Subcutaneous abdominal adipose tissue (tissue), 5 donors: ENCODE measurements at regions not wholly inside any gene's neighbourhood (a gene's known extent, or its start where the extent isn't known, plus 50 kb on each side); places are given as distances from the start of the nearest gene placed in this dataset.

Experiments used
- H3K27ac ChIP-seq: one replicate; pipeline ENCODE4 v1.7.0; 2013; ENCODE audit warnings: low read depth, mild to moderate bottlenecking, inconsistent platforms, low read length, moderate library complexity
- H3K27me3 ChIP-seq, 5 donors: one replicate each; pipeline ENCODE4 v1.7.0; 2013; ENCODE audit warnings: low read length in 5 of 5, inconsistent platforms in 1 of 5; ENCODE audit not compliant: control insufficient read depth in 5 of 5, insufficient read depth in 4 of 5
- H3K36me3 ChIP-seq, 5 donors: one replicate each; pipeline ENCODE4 v1.7.0; 2013; ENCODE audit warnings: low read length in 5 of 5; ENCODE audit not compliant: control insufficient read depth in 5 of 5, insufficient read depth in 5 of 5
- H3K4me1 ChIP-seq, 5 donors: one replicate each; pipeline ENCODE4 v1.7.0; 2013; ENCODE audit warnings: low read length in 5 of 5, mild to moderate bottlenecking in 3 of 5, moderate library complexity in 1 of 5; ENCODE audit not compliant: control insufficient read depth in 5 of 5, insufficient read depth in 5 of 5
- H3K4me3 ChIP-seq, 5 donors: one replicate each; pipeline ENCODE4 v1.7.0; 2013; ENCODE audit warnings: low read length in 5 of 5, low read depth in 1 of 5
- H3K9ac ChIP-seq, 5 donors: one replicate each; pipeline ENCODE4 v1.7.0; 2013; ENCODE audit warnings: low read length in 5 of 5, mild to moderate bottlenecking in 4 of 5, moderate library complexity in 3 of 5
- H3K9me3 ChIP-seq, 5 donors: one replicate each; pipeline ENCODE4 v1.7.0; 2013; ENCODE audit warnings: low read length in 5 of 5; ENCODE audit not compliant: control insufficient read depth in 5 of 5
- donor health status: healthy.
- donor health status: healthy.
- donor health status: healthy.
- donor health status: healthy.
- donor health status: healthy.

- no peaks in the 10 kb centered on the region for H3K4me1 ChIP-seq
- no peaks in the 10 kb centered on the region for H3K9me3 ChIP-seq
- H3K36me3 ChIP-seq: no peaks in the 10 kb centered on the region
- no peak overlapping the region for H3K27ac ChIP-seq
- H3K4me3 ChIP-seq: no peak overlapping the region
- no peak overlapping the region for H3K9ac ChIP-seq
- peaks cover 0 to 2% (median 0%) of the 10 kb centered on the region in 5 donors for H3K27me3 ChIP-seq
Observed at GRCh38 chr14:22318951-22319350, 270.1 kb downstream of the DAD1 start.

- H3K4me1 ChIP-seq: no peaks in the 10 kb centered on the region
- no peak overlapping the region for H3K9ac ChIP-seq
- peaks cover 0 to 2% (median 0%) of the 10 kb centered on the region in 5 donors for H3K27me3 ChIP-seq
- no peaks in the 10 kb centered on the region for H3K36me3 ChIP-seq
- H3K27ac ChIP-seq: no peak overlapping the region
- no peak overlapping the region for H3K4me3 ChIP-seq
- H3K9me3 ChIP-seq: no peaks in the 10 kb centered on the region
Observed at GRCh38 chr14:22316473-22316872, 272.6 kb downstream of the DAD1 start.

- H3K36me3 ChIP-seq: no peaks in the 10 kb centered on the region
- no peaks in the 10 kb centered on the region for H3K4me1 ChIP-seq
- H3K27ac ChIP-seq: no peak overlapping the region
- no peaks in the 10 kb centered on the region for H3K9me3 ChIP-seq
- H3K4me3 ChIP-seq: no peak overlapping the region
- no peak overlapping the region for H3K9ac ChIP-seq
- peaks cover 0 to 2% (median 0%) of the 10 kb centered on the region in 5 donors for H3K27me3 ChIP-seq
Observed at GRCh38 chr14:22315336-22315735, 273.7 kb downstream of the DAD1 start.

- no peak overlapping the region for H3K27ac ChIP-seq
- no peak overlapping the region for H3K4me3 ChIP-seq
- no peaks in the 10 kb centered on the region for H3K4me1 ChIP-seq
- no peaks in the 10 kb centered on the region for H3K36me3 ChIP-seq
- H3K27me3 ChIP-seq: peaks cover 0 to 2% (median 0%) of the 10 kb centered on the region in 5 donors
- no peak overlapping the region for H3K9ac ChIP-seq
- H3K9me3 ChIP-seq: no peaks in the 10 kb centered on the region
Observed at GRCh38 chr14:22314183-22314820, 274.7 kb downstream of the DAD1 start.

GRCh38 chr14:22313172-22313801 is 275.7 kb downstream of the DAD1 start:
- Histone ChIP-seq H3K36me3 (no peaks in the 10 kb centered on the region), H3K4me1 (no peaks in the 10 kb centered on the region), H3K4me3 (no peak overlapping the region), H3K9ac (no peak overlapping the region), H3K27ac (no peak overlapping the region), H3K9me3 (no peaks in the 10 kb centered on the region), H3K27me3 (peaks cover 0 to 2% (median 0%) of the 10 kb centered on the region in 5 donors)

- no peaks in the 10 kb centered on the region for H3K4me1 ChIP-seq
- no peak overlapping the region for H3K4me3 ChIP-seq
- H3K27ac ChIP-seq: no peak overlapping the region
- H3K9me3 ChIP-seq: no peaks in the 10 kb centered on the region
- H3K36me3 ChIP-seq: no peaks in the 10 kb centered on the region
- peaks cover 0 to 2% (median 0%) of the 10 kb centered on the region in 5 donors for H3K27me3 ChIP-seq
- no peak overlapping the region for H3K9ac ChIP-seq
Observed at GRCh38 chr14:22311636-22312035, 277.4 kb downstream of the DAD1 start.

GRCh38 chr14:22305607-22306006 is 283.4 kb downstream of the DAD1 start:
- Histone ChIP-seq H3K4me1 (no peaks in the 10 kb centered on the region), H3K4me3 (no peak overlapping the region), H3K27ac (no peak overlapping the region), H3K9ac (no peak overlapping the region), H3K9me3 (no peaks in the 10 kb centered on the region), H3K27me3 (peaks cover 0 to 5% (median 0%) of the 10 kb centered on the region in 5 donors), H3K36me3 (no peaks in the 10 kb centered on the region)

- Histone ChIP-seq H3K27ac (no peak overlapping the region), H3K4me1 (no peaks in the 10 kb centered on the region), H3K9ac (no peak overlapping the region), H3K4me3 (no peak overlapping the region), H3K9me3 (no peaks in the 10 kb centered on the region), H3K36me3 (no peaks in the 10 kb centered on the region), H3K27me3 (peaks cover 0 to 5% (median 0%) of the 10 kb centered on the region in 5 donors)
Observed at GRCh38 chr14:22304326-22304725, 284.7 kb downstream of the DAD1 start.

- H3K27me3 ChIP-seq: peaks cover 0 to 5% (median 0%) of the 10 kb centered on the region in 5 donors
- no peaks in the 10 kb centered on the region for H3K9me3 ChIP-seq
- no peak overlapping the region for H3K27ac ChIP-seq
- no peaks in the 10 kb centered on the region for H3K36me3 ChIP-seq
- no peaks in the 10 kb centered on the region for H3K4me1 ChIP-seq
- H3K9ac ChIP-seq: no peak overlapping the region
- no peak overlapping the region for H3K4me3 ChIP-seq
Observed at GRCh38 chr14:22303589-22304195, 285.3 kb downstream of the DAD1 start.

- Histone ChIP-seq H3K4me3 (no peak overlapping the region), H3K9ac (no peak overlapping the region), H3K9me3 (no peaks in the 10 kb centered on the region), H3K27ac (no peak overlapping the region), H3K4me1 (no peaks in the 10 kb centered on the region), H3K36me3 (no peaks in the 10 kb centered on the region), H3K27me3 (peaks cover 0 to 2% (median 0%) of the 10 kb centered on the region in 5 donors)
Observed at GRCh38 chr14:22300646-22301045, 288.4 kb downstream of the DAD1 start.
